GF-D8 (cell line): ENCODE measurements at regions not wholly inside any gene's neighbourhood (a gene's known extent, or its start where the extent isn't known, plus 50 kb on each side); places are given as distances from the start of the nearest gene placed in this dataset.
"Not testable (repeated sequence)": the region's sequence is repeated elsewhere in the genome, so short reads cannot be mapped to it uniquely, and the experiment has no call there.

Experiments used
- DNase-seq: peaks from one replicate; lab custom pipeline; 2025; lab: John Stamatoyannopoulos, UW

GRCh38 chr9:97103613-97104383 lies 64.9 kb upstream of the CTSV start:
- not testable (repeated sequence) for DNase-seq

- not testable (repeated sequence) for DNase-seq
Observed at GRCh38 chr9:97099540-97099939, 60.6 kb upstream of the CTSV start.

DNA sequence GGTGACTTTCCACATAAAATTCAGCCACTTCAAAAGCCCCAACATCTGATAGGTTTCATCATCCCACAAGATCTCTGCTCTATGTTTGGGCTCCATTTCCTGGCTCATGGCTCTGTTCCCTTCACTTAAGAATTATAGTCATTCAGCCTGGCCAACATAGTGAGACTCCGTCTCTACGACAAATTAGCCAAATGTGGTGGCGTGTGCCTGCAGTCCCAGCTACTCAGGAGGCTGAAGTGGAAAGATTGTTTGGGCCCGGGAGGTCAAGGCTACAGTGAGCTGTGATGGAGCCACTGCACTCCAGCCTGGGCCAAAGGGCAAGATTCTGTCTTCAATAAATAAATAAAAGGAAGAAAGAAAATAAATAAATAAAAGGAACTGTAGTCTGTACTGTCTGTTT lies 57.9 kb upstream of the CTSV start:
- no peak for DNase-seq

- DNase-seq: not testable (repeated sequence)
Observed at GRCh38 chr9:97089361-97089760, 50.4 kb upstream of the CTSV start.
